ENCODE measurements at regions not wholly inside any gene's neighbourhood (a gene's known extent, or its start where the extent isn't known, plus 50 kb on each side); places are given as distances from the start of the nearest gene placed in this dataset.

GRCh38 chr21:18840239-18840638 lies 436.7 kb upstream of the TMPRSS15 start:
- TF ChIP-seq SUZ12 (IDR thresholded peaks at IDR 0.05) (no peak), SP1 (IDR thresholded peaks at IDR 0.05) (no peak), NFRKB (IDR thresholded peaks at IDR 0.05) (no peak), CTBP1 (IDR thresholded peaks at IDR 0.05; ENCODE audit: borderline replicate concordance) (no peak), FOXK2 (IDR thresholded peaks at IDR 0.05) (no peak), LEF1 (IDR thresholded peaks at IDR 0.05; ENCODE audit: borderline replicate concordance) (no peak)

All from HEK293T (cell line).